Large intestine (tissue), 3 donors: ENCODE measurements at regions not wholly inside any gene's neighbourhood (a gene's known extent, or its start where the extent isn't known, plus 50 kb on each side); places are given as distances from the start of the nearest gene placed in this dataset.

Experiments used
- DNase-seq, 2 donors: peaks; one replicate each; pipeline versions ENCODE4 v3.0.0 to v3.0.0-alpha.2; 2013
- H3K27ac ChIP-seq: one replicate; pipeline ENCODE4 v1.5.1; 2013; ENCODE audit warnings: low read length
- H3K27me3 ChIP-seq: 2 replicates; pipeline ENCODE4 v1.6.1; 2013; ENCODE audit warnings: low read length; ENCODE audit not compliant: control insufficient read depth, insufficient read depth
- H3K36me3 ChIP-seq: 2 replicates; pipeline ENCODE4 v1.6.1; 2013; ENCODE audit warnings: low read length; ENCODE audit not compliant: control insufficient read depth, insufficient read depth
- H3K4me1 ChIP-seq: one replicate; pipeline ENCODE4 v1.6.1; 2013; ENCODE audit warnings: low read length; ENCODE audit not compliant: control insufficient read depth, insufficient read depth
- H3K4me3 ChIP-seq: one replicate; pipeline ENCODE4 v1.5.1; 2013; ENCODE audit warnings: low read length
- H3K9me3 ChIP-seq: one replicate; pipeline ENCODE4 v1.6.1; 2013; ENCODE audit warnings: mild to moderate bottlenecking, low read depth, low read length, moderate library complexity; ENCODE audit not compliant: control insufficient read depth
- whole genome bisulfite sequencing: methylation state at CpG from one replicate; pipeline ENCODE4 v1.1.5; 2013; ENCODE audit warnings: low lambda C conversion rate; ENCODE audit not compliant: insufficient coverage; 5-methylcytosine and 5-hydroxymethylcytosine counted together

DNA sequence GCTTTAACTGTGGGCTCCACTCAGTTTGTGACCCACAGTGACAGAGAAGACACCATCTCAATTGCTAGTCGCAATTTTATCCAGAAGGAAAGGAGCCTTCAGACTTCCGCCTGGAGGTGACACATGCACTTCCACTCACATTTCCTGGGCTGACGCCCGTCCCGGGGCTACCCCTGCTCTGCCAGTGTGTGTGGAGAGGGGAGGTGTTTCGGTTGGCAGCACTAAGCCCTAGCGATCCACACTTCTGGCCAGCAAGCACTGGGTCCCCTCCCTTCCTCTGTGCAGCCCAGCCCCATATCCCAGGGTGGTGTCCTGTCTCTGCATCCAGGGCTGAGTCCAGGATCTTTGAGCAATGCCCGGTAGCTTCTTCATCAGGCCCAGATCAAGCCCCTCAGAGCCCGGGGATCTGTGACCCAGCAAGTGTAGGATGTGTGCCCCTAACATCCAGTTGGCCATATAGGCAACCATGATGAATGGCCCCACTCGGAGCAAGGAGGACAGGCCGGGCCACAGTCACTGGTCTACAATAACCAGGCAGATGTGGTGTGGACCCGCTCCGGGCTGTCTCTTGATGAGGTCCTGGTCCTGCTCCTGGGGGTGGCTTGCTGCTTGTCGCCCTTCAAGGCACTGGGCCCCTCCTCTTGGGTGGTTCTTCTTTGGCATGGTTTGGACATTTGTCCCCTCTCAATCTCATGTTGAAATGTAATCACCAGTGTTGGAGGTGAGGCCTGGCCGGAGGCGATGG lies 141.9 kb upstream of the SPACA7 start:
- no CpG with 5 or more reads among the region's 16 CpGs for WGBS
- Histone ChIP-seq H3K4me3 (no peak overlapping the region), H3K4me1 (no peaks in the 10 kb centered on the region), H3K9me3 (peaks cover 4% of the 10 kb centered on the region), H3K36me3 (no peaks in the 10 kb centered on the region), H3K27me3 (peaks cover 4% of the 10 kb centered on the region), H3K27ac (no peak overlapping the region)
- DNase-seq = no peak

DNA sequence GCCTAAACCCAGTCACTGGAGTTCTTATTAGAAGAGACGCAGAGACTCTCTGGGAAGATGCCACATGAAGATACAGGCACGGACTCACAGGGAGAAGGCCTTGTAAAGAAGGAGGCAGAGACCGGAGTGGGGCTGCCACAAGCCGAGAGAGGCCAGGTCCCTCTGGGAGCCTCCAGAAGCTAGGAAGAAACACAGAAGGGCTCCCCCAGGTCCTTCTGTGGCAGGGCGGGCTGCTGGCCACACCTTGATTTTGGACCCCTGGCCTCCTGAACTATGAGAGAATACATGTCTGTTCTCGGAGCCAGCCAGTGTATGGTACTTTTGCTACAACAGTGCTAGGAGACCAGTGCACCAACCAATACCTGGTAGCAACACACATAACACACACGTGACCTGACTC lies 140.1 kb upstream of the SPACA7 start:
- peaks cover 4% of the 10 kb centered on the region for H3K27me3 ChIP-seq
- peaks cover 4% of the 10 kb centered on the region for H3K9me3 ChIP-seq
- WGBS = no CpG with 5 or more reads among the region's 7 CpGs
- H3K4me1 ChIP-seq = no peaks in the 10 kb centered on the region
- no peak overlapping the region for H3K4me3 ChIP-seq
- no peak overlapping the region for H3K27ac ChIP-seq
- DNase-seq = no peak
- H3K36me3 ChIP-seq = no peaks in the 10 kb centered on the region

DNA sequence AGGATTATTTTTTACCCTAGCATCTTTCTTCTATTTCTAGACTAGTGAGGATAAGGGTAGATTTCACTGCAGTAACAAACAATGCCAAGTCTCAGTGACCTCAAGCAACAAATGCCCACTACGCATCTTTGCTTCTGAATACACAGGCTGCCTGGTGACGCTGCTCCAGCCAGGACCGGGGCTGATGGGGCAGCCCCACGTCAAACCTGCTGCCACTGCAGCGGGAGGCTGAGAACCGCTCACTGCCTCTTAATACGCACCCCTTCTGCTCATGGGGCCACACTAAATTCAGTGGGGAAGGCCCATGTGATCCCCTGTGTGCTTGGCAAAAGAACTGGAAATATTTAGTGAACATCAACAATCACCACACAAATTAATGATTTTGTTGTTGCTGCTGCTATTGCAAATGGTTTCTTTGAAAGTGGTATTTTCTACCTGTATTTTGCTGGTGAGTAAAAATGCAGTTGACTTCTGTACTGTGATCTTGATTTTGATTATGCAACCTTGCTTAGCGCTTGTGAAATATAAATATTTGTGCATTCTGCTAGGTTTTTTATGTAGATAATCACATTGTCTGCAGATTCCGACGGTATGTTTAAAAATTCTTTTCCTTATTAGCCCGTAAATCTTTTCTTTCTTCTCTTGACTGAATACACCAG lies 139.5 kb upstream of the SPACA7 start:
- DNase-seq = no peak
- Histone ChIP-seq H3K36me3 (no peaks in the 10 kb centered on the region), H3K27ac (no peak overlapping the region), H3K9me3 (peaks cover 4% of the 10 kb centered on the region), H3K4me3 (no peak overlapping the region), H3K27me3 (peaks cover 2% of the 10 kb centered on the region), H3K4me1 (no peaks in the 10 kb centered on the region)
- WGBS = 61% methylated on average over 4 of the region's 11 CpGs

DNA sequence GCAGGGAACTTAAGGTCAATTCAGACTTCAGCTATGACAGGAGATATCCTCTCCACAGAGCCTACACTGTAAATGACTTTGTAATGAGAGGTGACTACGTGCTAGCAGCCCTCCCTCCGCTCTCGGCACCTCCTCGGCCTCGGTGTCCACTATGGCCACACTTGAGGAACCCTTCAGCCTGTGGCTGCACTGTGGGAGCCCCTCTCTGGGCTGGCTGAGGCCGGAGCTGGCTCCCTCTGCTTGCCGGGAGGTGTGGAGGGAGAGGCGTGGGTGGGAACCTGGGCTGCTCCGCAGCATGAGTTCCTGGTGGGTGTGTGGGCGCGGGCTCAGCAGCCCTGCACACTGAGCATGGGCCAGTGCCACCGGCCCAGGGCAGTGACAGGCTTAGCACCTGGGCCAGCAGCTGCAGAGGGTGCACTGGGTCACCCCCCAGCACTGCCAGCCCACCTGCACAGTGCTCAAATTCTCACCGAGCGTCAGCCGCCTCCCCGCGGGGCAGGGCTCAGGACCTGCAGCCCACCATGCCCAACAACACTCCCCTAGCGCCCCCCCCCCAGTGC lies 137.6 kb upstream of the SPACA7 start:
- no peaks in the 10 kb centered on the region for H3K27me3 ChIP-seq
- H3K4me3 ChIP-seq = no peak overlapping the region
- no peak overlapping the region for H3K27ac ChIP-seq
- WGBS = no CpG with 5 or more reads among the region's 18 CpGs
- H3K4me1 ChIP-seq = no peaks in the 10 kb centered on the region
- no peaks in the 10 kb centered on the region for H3K36me3 ChIP-seq
- no peak for DNase-seq
- peaks cover 4% of the 10 kb centered on the region for H3K9me3 ChIP-seq

- DNase-seq = no peak
- H3K36me3 ChIP-seq = no peaks in the 10 kb centered on the region
- H3K4me1 ChIP-seq = no peaks in the 10 kb centered on the region
- H3K27me3 ChIP-seq = no peaks in the 10 kb centered on the region
- H3K27ac ChIP-seq = no peak overlapping the region
- 60% methylated on average over 1 of the region's 6 CpGs for WGBS
- no peak overlapping the region for H3K4me3 ChIP-seq
- peaks cover 4% of the 10 kb centered on the region for H3K9me3 ChIP-seq
Measured at GRCh38 chr13:112240076-112240475, 136.1 kb upstream of the SPACA7 start.

- no peaks in the 10 kb centered on the region for H3K36me3 ChIP-seq
- peaks cover 4% of the 10 kb centered on the region for H3K9me3 ChIP-seq
- H3K4me3 ChIP-seq = no peak overlapping the region
- H3K27me3 ChIP-seq = no peaks in the 10 kb centered on the region
- DNase-seq = no peak
- no peaks in the 10 kb centered on the region for H3K4me1 ChIP-seq
- H3K27ac ChIP-seq = no peak overlapping the region
- WGBS = no CpG with 5 or more reads among the region's 20 CpGs
Measured at GRCh38 chr13:112241288-112241687, 134.9 kb upstream of the SPACA7 start.

GRCh38 chr13:112242777-112243176 lies 133.4 kb upstream of the SPACA7 start:
- whole genome bisulfite sequencing = no CpG with 5 or more reads among the region's 7 CpGs
- H3K27me3 ChIP-seq = no peaks in the 10 kb centered on the region

GRCh38 chr13:112244061-112244460 lies 132.1 kb upstream of the SPACA7 start:
- WGBS = 90% methylated on average over 3 of the region's 11 CpGs
- H3K27ac ChIP-seq = no peak overlapping the region

More at GRCh38 chr13:112242777-112243176, 133.4 kb upstream of the SPACA7 start:
- Histone ChIP-seq H3K9me3 (peaks cover 4% of the 10 kb centered on the region), H3K27ac (no peak overlapping the region), H3K36me3 (no peaks in the 10 kb centered on the region), H3K4me1 (no peaks in the 10 kb centered on the region), H3K4me3 (no peak overlapping the region)
- no peak for DNase-seq

GRCh38 chr13:112244495-112245177 lies 131.5 kb upstream of the SPACA7 start:
- Histone ChIP-seq H3K9me3 (no peaks in the 10 kb centered on the region), H3K4me1 (no peaks in the 10 kb centered on the region), H3K27me3 (no peaks in the 10 kb centered on the region), H3K4me3 (no peak overlapping the region), H3K36me3 (no peaks in the 10 kb centered on the region), H3K27ac (no peak overlapping the region)
- no peak for DNase-seq
- WGBS = 100% methylated on average over 1 of the region's 16 CpGs

More at GRCh38 chr13:112244061-112244460, 132.1 kb upstream of the SPACA7 start:
- no peaks in the 10 kb centered on the region for H3K27me3 ChIP-seq
- no peak for DNase-seq
- H3K4me3 ChIP-seq = no peak overlapping the region
- no peaks in the 10 kb centered on the region for H3K9me3 ChIP-seq
- H3K36me3 ChIP-seq = no peaks in the 10 kb centered on the region
- no peaks in the 10 kb centered on the region for H3K4me1 ChIP-seq

- no CpG with 5 or more reads among the region's 25 CpGs for WGBS
- no peaks in the 10 kb centered on the region for H3K9me3 ChIP-seq
- H3K4me3 ChIP-seq = no peak overlapping the region
- no peaks in the 10 kb centered on the region for H3K4me1 ChIP-seq
- no peak for DNase-seq
- H3K27ac ChIP-seq = no peak overlapping the region
- no peaks in the 10 kb centered on the region for H3K36me3 ChIP-seq
- no peaks in the 10 kb centered on the region for H3K27me3 ChIP-seq
Measured at GRCh38 chr13:112245179-112245724, 130.9 kb upstream of the SPACA7 start.
